ENCODE measurements at regions not wholly inside any gene's neighbourhood (a gene's known extent, or its start where the extent isn't known, plus 50 kb on each side); places are given as distances from the start of the nearest gene placed in this dataset.
A peak's percentile ranks its signal among the peaks of the same experiment; 100 is the strongest.

GRCh38 chr16:7805686-7806396, 473.2 kb downstream of the RBFOX1 start:
- no peaks in the 10 kb centered on the region for H3K36me3 ChIP-seq (ENCODE audit: insufficient read depth)
- H3K27me3 Mint-ChIP-seq (ENCODE audit: insufficient read depth, low read depth, poor library complexity), result peaks cover 2% of the 10 kb centered on the region
- H3K4me1 Mint-ChIP-seq, result peaks cover 2% of the 10 kb centered on the region; the same call in 1 of the 3 replicates
- H3K4me3 ChIP-seq, result no peak overlapping the region
- H3F3A ChIP-seq (replicated peaks; ENCODE audit: low read depth), result no peaks in the 10 kb centered on the region
- no peak overlapping the region for H2AFZ ChIP-seq
- H3K79me2 ChIP-seq (replicated peaks; ENCODE audit: insufficient read depth), result no peaks in the 10 kb centered on the region
- H3K27ac ChIP-seq (ENCODE audit: low read depth), result no peak overlapping the region
- no peak overlapping the region for H3K4me3 Mint-ChIP-seq
- no peak overlapping the region for H3K27ac Mint-ChIP-seq
- H3K9me2 ChIP-seq (ENCODE audit: insufficient read depth), result no peaks in the 10 kb centered on the region
- DNase-seq (ENCODE audit: low spot score) (peak; percentile 5), ATAC-seq (no peak)
- TF ChIP-seq CTCF (conservative IDR thresholded peaks at IDR 0.05; ENCODE audit: low read depth in 2 of 2), result 0 out of 4 replicates have a peak, but pooled peaks of 1 of the 2 experiments have one; percentile 9
- no peak for TF ChIP-seq ZNF331 (CRISPR knock-in tag; IDR thresholded peaks at IDR 0.05; ENCODE audit: low read depth)
- no peaks in the 10 kb centered on the region for H3K36me3 Mint-ChIP-seq (ENCODE audit: low read depth)
- H4K20me1 ChIP-seq (replicated peaks; ENCODE audit: insufficient read depth), result no peaks in the 10 kb centered on the region
- H3K27me3 ChIP-seq (ENCODE audit: insufficient read depth), result no peaks in the 10 kb centered on the region
- peaks cover 8% of the 10 kb centered on the region for H3K9me3 Mint-ChIP-seq
- no peaks in the 10 kb centered on the region for H3K4me1 ChIP-seq (ENCODE audit: insufficient read depth)
- no peak overlapping the region for H3K4me2 ChIP-seq

DNA sequence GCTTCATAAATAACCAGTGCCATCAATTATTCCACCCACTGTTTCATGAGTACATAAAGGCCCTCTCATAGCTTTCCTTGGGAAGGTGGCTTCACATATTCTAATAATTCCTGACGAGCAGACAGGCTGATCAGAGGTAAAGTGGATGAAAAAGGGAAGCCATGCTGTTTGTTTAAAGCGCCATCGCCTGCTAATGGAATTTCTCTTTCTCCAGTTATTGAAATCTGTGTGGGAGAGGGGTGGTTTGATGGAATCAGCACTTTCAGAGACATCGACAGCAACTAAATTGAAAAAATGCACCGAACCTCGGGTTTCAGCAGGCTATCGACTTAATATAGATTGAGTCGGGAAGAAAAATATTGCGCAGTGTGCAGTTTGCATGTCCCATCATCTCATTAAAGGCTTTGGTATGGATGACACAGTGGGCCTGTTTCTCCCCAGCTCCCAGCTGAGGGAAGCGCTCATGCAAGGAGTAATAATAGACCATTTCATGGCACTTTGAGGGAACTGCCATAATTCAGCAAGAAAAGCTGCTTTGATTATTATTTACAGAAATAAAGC, 472.1 kb downstream of the RBFOX1 start:
- Mint-ChIP-seq H3K27me3 (ENCODE audit: insufficient read depth, low read depth, poor library complexity) (peaks cover 2% of the 10 kb centered on the region), H3K4me3 (no peak overlapping the region), H3K4me1 (peaks cover 2% of the 10 kb centered on the region; the same call in 1 of the 3 replicates), H3K27ac (no peak overlapping the region), H3K9me3 (peaks cover 7% of the 10 kb centered on the region), H3K36me3 (ENCODE audit: low read depth) (no peaks in the 10 kb centered on the region)
- Histone ChIP-seq H3K4me2 (no peak overlapping the region), H3K27ac (ENCODE audit: low read depth) (no peak overlapping the region), H3K4me1 (ENCODE audit: insufficient read depth) (no peaks in the 10 kb centered on the region), H2AFZ (0 out of 2 replicates have a peak overlapping the region, but pooled peaks have one; percentile 14), H3K27me3 (ENCODE audit: insufficient read depth) (no peaks in the 10 kb centered on the region), H3F3A (replicated peaks; ENCODE audit: low read depth) (no peaks in the 10 kb centered on the region), H3K9me2 (ENCODE audit: insufficient read depth) (no peaks in the 10 kb centered on the region), H4K20me1 (replicated peaks; ENCODE audit: insufficient read depth) (no peaks in the 10 kb centered on the region), H3K4me3 (no peak overlapping the region), H3K36me3 (ENCODE audit: insufficient read depth) (no peaks in the 10 kb centered on the region), H3K79me2 (replicated peaks; ENCODE audit: insufficient read depth) (no peaks in the 10 kb centered on the region)
- no peak for ATAC-seq
- DNase-seq (ENCODE audit: low spot score), result no peak
- TF ChIP-seq CREB1 (CRISPR knock-in tag; IDR thresholded peaks at IDR 0.05; ENCODE audit: low read depth) (no peak), POLR2AphosphoS5 (IDR thresholded peaks at IDR 0.05; ENCODE audit: low read depth) (no peak)

DNA sequence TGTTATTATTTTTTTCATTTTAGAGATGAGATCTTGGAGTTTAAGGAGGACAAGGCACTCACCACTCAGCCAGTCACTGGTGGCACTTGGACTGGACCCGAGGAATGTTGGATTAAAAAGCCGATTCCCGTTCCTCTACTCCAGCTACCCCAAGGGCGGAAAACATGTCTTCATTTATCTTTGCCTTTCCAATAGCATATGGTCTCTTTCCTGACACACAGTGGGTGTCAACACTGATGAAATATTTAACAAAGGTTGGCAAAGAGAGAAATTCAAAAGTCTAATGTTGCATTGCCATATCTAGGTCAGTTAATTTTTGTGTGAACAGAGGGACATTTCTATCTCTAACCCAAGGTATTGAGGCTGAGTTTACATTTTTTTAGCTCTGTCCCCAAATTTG, 459.7 kb downstream of the RBFOX1 start:
- no peak overlapping the region for H3K27ac ChIP-seq (ENCODE audit: low read depth)
- no peaks in the 10 kb centered on the region for H3K9me2 ChIP-seq (ENCODE audit: insufficient read depth)
- no peaks in the 10 kb centered on the region for H3K9me3 Mint-ChIP-seq
- H4K20me1 ChIP-seq (replicated peaks; ENCODE audit: insufficient read depth), result no peaks in the 10 kb centered on the region
- H3K36me3 Mint-ChIP-seq (ENCODE audit: low read depth), result no peaks in the 10 kb centered on the region
- no peaks in the 10 kb centered on the region for H3F3A ChIP-seq (replicated peaks; ENCODE audit: low read depth)
- no peaks in the 10 kb centered on the region for H3K27me3 ChIP-seq (ENCODE audit: insufficient read depth)
- H3K4me3 Mint-ChIP-seq, result no peak overlapping the region
- H3K4me2 ChIP-seq, result no peak overlapping the region
- no peak overlapping the region for H3K4me3 ChIP-seq
- H3K4me1 ChIP-seq (ENCODE audit: insufficient read depth), result no peaks in the 10 kb centered on the region
- no peaks in the 10 kb centered on the region for H3K79me2 ChIP-seq (replicated peaks; ENCODE audit: insufficient read depth)
- no peak overlapping the region for H2AFZ ChIP-seq
- DNase-seq (ENCODE audit: low spot score) (no peak), ATAC-seq (no peak)
- no peaks in the 10 kb centered on the region for H3K27me3 Mint-ChIP-seq (ENCODE audit: insufficient read depth, low read depth, poor library complexity)
- no peaks in the 10 kb centered on the region for H3K36me3 ChIP-seq (ENCODE audit: insufficient read depth)
- no peak overlapping the region for H3K27ac Mint-ChIP-seq
- H3K4me1 Mint-ChIP-seq, result peaks cover 6% of the 10 kb centered on the region; the same call in 2 of the 3 replicates
- TF ChIP-seq, protein P1, sequence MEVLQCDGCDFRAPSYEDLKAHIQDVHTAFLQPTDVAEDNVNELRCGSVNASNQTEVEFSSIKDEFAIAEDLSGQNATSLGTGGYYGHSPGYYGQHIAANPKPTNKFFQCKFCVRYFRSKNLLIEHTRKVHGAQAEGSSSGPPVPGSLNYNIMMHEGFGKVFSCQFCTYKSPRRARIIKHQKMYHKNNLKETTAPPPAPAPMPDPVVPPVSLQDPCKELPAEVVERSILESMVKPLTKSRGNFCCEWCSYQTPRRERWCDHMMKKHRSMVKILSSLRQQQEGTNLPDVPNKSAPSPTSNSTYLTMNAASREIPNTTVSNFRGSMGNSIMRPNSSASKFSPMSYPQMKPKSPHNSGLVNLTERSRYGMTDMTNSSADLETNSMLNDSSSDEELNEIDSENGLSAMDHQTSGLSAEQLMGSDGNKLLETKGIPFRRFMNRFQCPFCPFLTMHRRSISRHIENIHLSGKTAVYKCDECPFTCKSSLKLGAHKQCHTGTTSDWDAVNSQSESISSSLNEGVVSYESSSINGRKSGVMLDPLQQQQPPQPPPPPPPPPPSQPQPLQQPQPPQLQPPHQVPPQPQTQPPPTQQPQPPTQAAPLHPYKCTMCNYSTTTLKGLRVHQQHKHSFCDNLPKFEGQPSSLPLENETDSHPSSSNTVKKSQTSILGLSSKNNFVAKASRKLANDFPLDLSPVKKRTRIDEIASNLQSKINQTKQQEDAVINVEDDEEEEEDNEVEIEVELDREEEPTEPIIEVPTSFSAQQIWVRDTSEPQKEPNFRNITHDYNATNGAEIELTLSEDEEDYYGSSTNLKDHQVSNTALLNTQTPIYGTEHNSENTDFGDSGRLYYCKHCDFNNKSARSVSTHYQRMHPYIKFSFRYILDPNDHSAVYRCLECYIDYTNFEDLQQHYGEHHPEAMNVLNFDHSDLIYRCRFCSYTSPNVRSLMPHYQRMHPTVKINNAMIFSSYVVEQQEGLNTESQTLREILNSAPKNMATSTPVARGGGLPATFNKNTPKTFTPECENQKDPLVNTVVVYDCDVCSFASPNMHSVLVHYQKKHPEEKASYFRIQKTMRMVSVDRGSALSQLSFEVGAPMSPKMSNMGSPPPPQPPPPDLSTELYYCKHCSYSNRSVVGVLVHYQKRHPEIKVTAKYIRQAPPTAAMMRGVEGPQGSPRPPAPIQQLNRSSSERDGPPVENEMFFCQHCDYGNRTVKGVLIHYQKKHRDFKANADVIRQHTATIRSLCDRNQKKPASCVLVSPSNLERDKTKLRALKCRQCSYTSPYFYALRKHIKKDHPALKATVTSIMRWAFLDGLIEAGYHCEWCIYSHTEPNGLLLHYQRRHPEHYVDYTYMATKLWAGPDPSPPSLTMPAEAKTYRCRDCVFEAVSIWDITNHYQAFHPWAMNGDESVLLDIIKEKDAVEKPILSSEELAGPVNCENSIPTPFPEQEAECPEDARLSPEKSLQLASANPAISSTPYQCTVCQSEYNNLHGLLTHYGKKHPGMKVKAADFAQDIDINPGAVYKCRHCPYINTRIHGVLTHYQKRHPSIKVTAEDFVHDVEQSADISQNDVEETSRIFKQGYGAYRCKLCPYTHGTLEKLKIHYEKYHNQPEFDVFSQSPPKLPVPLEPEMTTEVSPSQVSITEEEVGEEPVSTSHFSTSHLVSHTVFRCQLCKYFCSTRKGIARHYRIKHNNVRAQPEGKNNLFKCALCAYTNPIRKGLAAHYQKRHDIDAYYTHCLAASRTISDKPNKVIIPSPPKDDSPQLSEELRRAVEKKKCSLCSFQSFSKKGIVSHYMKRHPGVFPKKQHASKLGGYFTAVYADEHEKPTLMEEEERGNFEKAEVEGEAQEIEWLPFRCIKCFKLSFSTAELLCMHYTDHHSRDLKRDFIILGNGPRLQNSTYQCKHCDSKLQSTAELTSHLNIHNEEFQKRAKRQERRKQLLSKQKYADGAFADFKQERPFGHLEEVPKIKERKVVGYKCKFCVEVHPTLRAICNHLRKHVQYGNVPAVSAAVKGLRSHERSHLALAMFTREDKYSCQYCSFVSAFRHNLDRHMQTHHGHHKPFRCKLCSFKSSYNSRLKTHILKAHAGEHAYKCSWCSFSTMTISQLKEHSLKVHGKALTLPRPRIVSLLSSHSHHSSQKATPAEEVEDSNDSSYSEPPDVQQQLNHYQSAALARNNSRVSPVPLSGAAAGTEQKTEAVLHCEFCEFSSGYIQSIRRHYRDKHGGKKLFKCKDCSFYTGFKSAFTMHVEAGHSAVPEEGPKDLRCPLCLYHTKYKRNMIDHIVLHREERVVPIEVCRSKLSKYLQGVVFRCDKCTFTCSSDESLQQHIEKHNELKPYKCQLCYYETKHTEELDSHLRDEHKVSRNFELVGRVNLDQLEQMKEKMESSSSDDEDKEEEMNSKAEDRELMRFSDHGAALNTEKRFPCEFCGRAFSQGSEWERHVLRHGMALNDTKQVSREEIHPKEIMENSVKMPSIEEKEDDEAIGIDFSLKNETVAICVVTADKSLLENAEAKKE (CRISPR knock-in tag; IDR thresholded peaks at IDR 0.05), result no peak
- no peak for TF ChIP-seq ZNF331 (CRISPR knock-in tag; IDR thresholded peaks at IDR 0.05; ENCODE audit: low read depth)
- no peak for TF ChIP-seq EZH2 (IDR thresholded peaks at IDR 0.05; ENCODE audit: low read depth, unreplicated experiment)
- TF ChIP-seq POLR2AphosphoS5 (IDR thresholded peaks at IDR 0.05; ENCODE audit: low read depth), result no peak
- no peak for TF ChIP-seq EZH2phosphoT487 (IDR thresholded peaks at IDR 0.05; ENCODE audit: unreplicated experiment)

Measured in GM23338 (cell line).